Parathyroid adenoma (tissue), 2 donors: ENCODE measurements at regions not wholly inside any gene's neighbourhood (a gene's known extent, or its start where the extent isn't known, plus 50 kb on each side); places are given as distances from the start of the nearest gene placed in this dataset.

Source experiments
- H2AFZ ChIP-seq: fragments of 300-600 bp; sonication (generic); one replicate; pipeline ENCODE4 v1.7.0; 2017; ENCODE audit warnings: antibody characterized with exemption, mild to moderate bottlenecking
- H3K27ac ChIP-seq: fragments of 300-600 bp; sonication (generic); one replicate; pipeline ENCODE4 v1.7.0; 2017
- H3K27me3 ChIP-seq: fragments of 300-600 bp; sonication (generic); one replicate; pipeline ENCODE4 v1.7.0; 2017; ENCODE audit warnings: low read length; ENCODE audit not compliant: control insufficient read depth, insufficient read depth
- H3K36me3 ChIP-seq: fragments of 300-600 bp; sonication (generic); one replicate; pipeline ENCODE4 v1.7.0; 2017; ENCODE audit warnings: low read length; ENCODE audit not compliant: control insufficient read depth, insufficient read depth
- H3K4me1 ChIP-seq: fragments of 300-600 bp; sonication (generic); one replicate; pipeline ENCODE4 v1.7.0; 2017; ENCODE audit warnings: control low read depth
- H3K4me2 ChIP-seq: fragments of 300-600 bp; sonication (generic); one replicate; pipeline ENCODE4 v1.7.0; 2017; ENCODE audit warnings: low read length
- H3K4me3 ChIP-seq: fragments of 300-600 bp; sonication (generic); one replicate; pipeline ENCODE4 v1.7.0; 2017; ENCODE audit warnings: low read depth, low read length
- H3K79me2 ChIP-seq: fragments of 300-600 bp; sonication (generic); one replicate; pipeline ENCODE4 v1.7.0; 2017; ENCODE audit warnings: control low read depth
- H3K9ac ChIP-seq: fragments of 300-600 bp; sonication (generic); one replicate; pipeline ENCODE4 v1.7.0; 2017; ENCODE audit warnings: mild to moderate bottlenecking
- H3K9me3 ChIP-seq: fragments of 300-600 bp; sonication (generic); one replicate; pipeline ENCODE4 v1.7.0; 2017; ENCODE audit warnings: low read length; ENCODE audit not compliant: control insufficient read depth
- CTCF ChIP-seq: fragments of 300-600 bp; sonication (generic); IDR thresholded peaks from one replicate; pipeline ENCODE4 v1.7.0; 2017; ENCODE audit warnings: antibody characterized with exemption, mild to moderate bottlenecking
- donor health status: primary hyperparathyroidism.

GRCh38 chr9:30995956-30996738, 1388.3 kb upstream of the ACO1 start:
- no peak for TF ChIP-seq CTCF
- H3K9ac ChIP-seq: no peak overlapping the region
- H3K9me3 ChIP-seq: no peaks in the 10 kb centered on the region
- H3K36me3 ChIP-seq: no peaks in the 10 kb centered on the region
- no peak overlapping the region for H3K27ac ChIP-seq
- no peak overlapping the region for H2AFZ ChIP-seq
- H3K4me2 ChIP-seq: no peak overlapping the region
- H3K4me3 ChIP-seq: no peak overlapping the region
- no peaks in the 10 kb centered on the region for H3K79me2 ChIP-seq
- no peaks in the 10 kb centered on the region for H3K27me3 ChIP-seq
- H3K4me1 ChIP-seq: no peaks in the 10 kb centered on the region

- Histone ChIP-seq H3K9me3 (no peaks in the 10 kb centered on the region), H3K79me2 (no peaks in the 10 kb centered on the region), H2AFZ (no peak overlapping the region), H3K4me3 (no peak overlapping the region), H3K27me3 (no peaks in the 10 kb centered on the region), H3K9ac (no peak overlapping the region), H3K36me3 (no peaks in the 10 kb centered on the region), H3K27ac (no peak overlapping the region), H3K4me2 (no peak overlapping the region), H3K4me1 (no peaks in the 10 kb centered on the region)
- TF ChIP-seq CTCF: no peak
Observed at GRCh38 chr9:30996761-30997160, 1387.7 kb upstream of the ACO1 start.

GRCh38 chr9:30997291-30997690, 1387.2 kb upstream of the ACO1 start:
- H3K27ac ChIP-seq: no peak overlapping the region
- no peak for TF ChIP-seq CTCF
- H3K9me3 ChIP-seq: no peaks in the 10 kb centered on the region

GRCh38 chr9:31005086-31005665, 1379.3 kb upstream of the ACO1 start:
- no peaks in the 10 kb centered on the region for H3K27me3 ChIP-seq
- no peak overlapping the region for H3K4me3 ChIP-seq
- no peak overlapping the region for H3K27ac ChIP-seq

More at GRCh38 chr9:30997291-30997690, 1387.2 kb upstream of the ACO1 start:
- Histone ChIP-seq H3K9ac (no peak overlapping the region), H3K36me3 (no peaks in the 10 kb centered on the region), H2AFZ (no peak overlapping the region), H3K4me2 (no peak overlapping the region), H3K27me3 (no peaks in the 10 kb centered on the region), H3K4me1 (no peaks in the 10 kb centered on the region), H3K4me3 (no peak overlapping the region), H3K79me2 (no peaks in the 10 kb centered on the region)

More at GRCh38 chr9:31005086-31005665, 1379.3 kb upstream of the ACO1 start:
- no peaks in the 10 kb centered on the region for H3K79me2 ChIP-seq
- H2AFZ ChIP-seq: no peak overlapping the region
- no peaks in the 10 kb centered on the region for H3K4me1 ChIP-seq
- H3K4me2 ChIP-seq: no peak overlapping the region
- no peaks in the 10 kb centered on the region for H3K9me3 ChIP-seq
- H3K9ac ChIP-seq: no peak overlapping the region
- no peak for TF ChIP-seq CTCF
- H3K36me3 ChIP-seq: no peaks in the 10 kb centered on the region
